ENCODE measurements at regions not wholly inside any gene's neighbourhood (a gene's known extent, or its start where the extent isn't known, plus 50 kb on each side); places are given as distances from the start of the nearest gene placed in this dataset.
"Not testable (repeated sequence)": the region's sequence is repeated elsewhere in the genome, so short reads cannot be mapped to it uniquely, and the experiment has no call there.

DNA sequence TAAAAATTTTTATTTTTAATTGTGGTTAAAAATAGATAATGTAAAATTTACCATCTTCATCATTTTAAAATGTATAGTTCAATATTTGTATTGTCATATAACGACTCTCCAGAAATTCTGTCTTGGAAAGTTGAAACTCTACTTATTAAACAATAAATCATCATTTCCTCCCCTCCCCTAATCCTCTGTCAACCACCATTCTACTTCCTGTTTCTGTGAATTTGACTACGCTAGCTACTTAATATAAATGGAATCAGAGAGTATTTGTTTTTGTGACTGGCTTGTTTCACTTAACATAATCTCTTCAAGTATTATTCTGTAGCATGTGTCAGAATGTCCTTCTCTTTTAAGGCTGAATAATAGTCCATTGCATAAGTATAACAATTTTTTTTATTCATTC is 729.0 kb upstream of the AADAT start:
- FAIRE-seq (no peak), DNase-seq (ENCODE audit: low spot score) (no peak)

DNA sequence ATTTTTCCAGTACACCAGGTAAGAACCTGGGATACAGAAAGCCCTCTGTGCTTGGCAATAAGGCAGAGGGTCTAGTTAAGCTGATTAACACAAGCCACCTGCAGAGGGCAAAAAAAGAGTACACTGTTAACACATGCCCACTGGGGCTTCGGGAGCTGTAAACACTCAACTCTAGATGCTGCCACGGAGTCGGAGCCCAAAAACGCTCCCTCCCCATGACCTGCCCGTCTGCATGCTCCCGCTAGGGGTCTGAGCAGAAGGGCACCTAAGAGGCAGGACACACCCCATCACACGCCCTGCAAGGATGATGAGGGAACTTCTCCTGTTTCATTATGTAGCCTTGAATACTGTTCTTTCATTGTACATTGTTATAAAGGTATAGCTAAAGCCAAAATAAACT is 715.6 kb upstream of the AADAT start:
- FAIRE-seq, result no peak

DNA sequence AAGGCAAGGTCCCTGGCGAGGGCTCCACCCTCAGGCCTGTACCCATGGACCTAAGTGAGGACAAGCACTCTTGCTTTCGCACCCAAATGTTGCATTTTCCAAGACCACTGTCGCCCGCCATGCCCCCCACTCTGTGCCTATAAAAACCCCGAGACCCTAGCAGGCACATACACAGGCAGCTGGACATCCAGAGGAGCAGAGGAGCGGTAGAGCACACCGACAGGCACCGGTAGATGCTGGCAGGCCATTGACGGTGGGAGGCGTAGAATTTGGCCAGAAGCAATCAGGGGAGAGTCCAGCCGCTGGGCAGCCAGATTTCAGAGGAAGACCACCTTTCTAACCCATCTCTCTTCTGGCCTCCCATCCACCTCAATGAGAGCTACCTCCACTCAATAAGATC is 715.2 kb upstream of the AADAT start:
- FAIRE-seq, result no peak
- DNase-seq (ENCODE audit: low spot score), result no peak

More for the DNA sequence above, 715.6 kb upstream of the AADAT start:
- no peak for DNase-seq (ENCODE audit: low spot score)

DNA sequence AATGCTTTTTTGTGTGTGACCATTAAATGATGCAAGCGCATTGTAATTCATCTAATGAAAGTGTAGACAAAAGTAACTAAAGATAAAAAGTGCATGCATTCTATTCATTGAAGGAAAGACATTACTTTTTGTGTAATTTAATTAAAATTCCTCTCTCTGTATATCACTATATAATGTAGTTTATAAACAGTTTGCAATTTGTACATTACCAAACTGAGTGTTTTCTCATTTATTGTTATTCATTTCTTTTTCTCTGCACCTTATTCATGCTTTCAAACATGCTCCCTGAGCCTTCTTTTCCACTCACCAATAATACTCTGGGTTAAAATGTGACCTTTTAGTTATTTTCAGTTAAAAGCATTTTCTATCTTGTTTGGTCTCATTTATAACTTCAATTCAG is 713.7 kb upstream of the AADAT start:
- FAIRE-seq (no peak), DNase-seq (ENCODE audit: low spot score) (no peak)

DNA sequence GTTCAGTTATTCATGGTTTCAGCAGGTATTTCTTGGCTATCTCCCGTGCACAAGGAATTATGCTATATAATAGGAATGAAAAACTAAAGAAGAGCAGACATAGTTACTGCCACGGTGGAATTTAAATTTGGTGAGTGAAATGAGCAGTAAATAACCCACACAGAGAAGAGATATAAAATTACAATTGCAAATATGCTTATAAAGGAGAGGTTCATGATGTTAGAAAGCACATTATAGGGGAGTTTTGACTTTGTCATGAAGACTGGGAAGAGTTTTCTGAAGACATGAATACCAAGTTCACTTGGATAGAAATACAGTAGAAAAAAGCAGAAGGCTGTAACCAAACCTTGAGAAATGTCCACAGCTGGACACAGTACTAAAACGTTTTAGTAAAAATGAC is 712.0 kb upstream of the AADAT start:
- FAIRE-seq, result no peak
- DNase-seq (ENCODE audit: low spot score), result no peak

DNA sequence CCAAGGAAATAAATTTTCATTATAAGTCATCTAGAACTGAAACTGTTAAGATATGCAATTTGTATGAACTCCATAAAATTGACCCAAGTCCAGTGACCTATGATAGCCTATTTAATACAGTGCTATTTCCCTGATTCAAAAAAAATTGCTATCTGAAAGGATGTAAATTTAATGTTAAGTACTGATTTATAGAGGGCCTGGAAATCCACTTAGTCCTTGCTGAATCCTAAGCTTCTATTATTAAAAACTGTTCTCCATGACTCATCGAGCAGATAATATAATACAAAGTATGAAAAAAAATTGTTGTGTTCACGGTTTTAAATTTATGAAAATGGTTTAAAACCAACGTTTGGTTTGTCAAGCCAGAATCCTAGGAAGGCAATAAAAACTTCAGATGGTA is 704.8 kb upstream of the AADAT start:
- FAIRE-seq (no peak), DNase-seq (ENCODE audit: low spot score) (no peak)

DNA sequence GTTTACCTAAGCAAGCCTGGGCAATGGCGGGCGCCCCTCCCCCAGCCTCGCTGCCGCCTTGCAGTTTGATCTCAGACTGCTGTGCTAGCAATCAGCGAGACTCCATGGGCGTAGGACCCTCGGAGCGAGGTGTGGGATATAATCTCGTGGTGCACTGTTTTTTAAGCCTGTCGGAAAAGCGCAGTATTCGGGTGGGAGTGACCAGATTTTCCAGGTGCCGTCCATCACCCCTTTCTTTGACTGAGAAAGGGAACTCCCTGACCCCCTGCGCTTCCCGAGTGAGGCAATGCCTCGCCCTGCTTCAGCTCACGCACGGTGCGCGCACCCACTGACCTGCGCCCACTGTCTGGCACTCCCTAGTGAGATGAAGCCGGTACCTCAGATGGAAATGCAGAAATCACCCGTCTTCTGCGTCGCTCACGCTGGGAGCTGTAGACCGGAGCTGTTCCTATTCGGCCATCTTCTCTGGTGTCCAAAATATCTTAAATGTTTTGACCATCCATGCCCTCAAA is 698.8 kb upstream of the AADAT start:
- FAIRE-seq; DNase-seq (ENCODE audit: low spot score): not testable (repeated sequence)

DNA sequence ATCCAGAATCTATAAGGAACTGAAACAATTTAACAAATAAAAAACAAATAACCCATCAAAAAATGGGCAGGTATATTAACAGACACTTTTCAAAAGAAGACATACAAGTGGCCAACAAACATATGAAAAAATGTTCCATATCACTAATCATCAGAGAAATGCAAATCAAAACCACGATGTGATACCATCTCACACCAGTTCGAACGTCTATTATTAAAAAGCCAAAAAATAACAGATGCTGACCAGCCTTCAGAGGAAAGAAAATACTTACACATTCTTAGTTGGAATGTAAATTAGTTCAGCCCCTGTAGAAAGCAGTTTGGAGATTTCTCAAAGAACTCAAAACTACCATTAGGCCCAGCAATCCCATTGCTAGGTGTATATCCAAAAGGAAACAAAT is 687.9 kb upstream of the AADAT start:
- DNase-seq (ENCODE audit: low spot score), result no peak
- no peak for FAIRE-seq

DNA sequence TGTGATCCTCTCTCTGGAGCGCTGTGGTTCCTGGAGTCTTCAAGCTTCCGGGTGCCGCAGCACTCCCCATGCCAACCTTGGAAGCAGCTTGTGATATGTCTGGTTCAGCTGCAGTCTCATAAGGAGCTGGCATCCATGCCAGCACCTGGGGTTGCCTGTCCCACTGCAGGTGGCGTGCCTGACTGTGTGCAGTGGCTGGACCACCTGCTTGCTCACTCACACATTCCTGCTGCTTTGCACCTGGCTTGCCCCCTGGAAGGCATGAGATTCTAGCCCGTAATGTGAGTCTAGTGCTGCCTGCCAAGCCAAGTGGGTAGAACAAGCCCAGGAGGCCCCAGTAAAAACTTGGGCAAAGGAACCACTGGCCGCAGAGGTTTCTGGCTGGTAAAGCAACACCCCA is 687.2 kb upstream of the AADAT start:
- DNase-seq (ENCODE audit: low spot score), result no peak
- FAIRE-seq, result no peak

DNA sequence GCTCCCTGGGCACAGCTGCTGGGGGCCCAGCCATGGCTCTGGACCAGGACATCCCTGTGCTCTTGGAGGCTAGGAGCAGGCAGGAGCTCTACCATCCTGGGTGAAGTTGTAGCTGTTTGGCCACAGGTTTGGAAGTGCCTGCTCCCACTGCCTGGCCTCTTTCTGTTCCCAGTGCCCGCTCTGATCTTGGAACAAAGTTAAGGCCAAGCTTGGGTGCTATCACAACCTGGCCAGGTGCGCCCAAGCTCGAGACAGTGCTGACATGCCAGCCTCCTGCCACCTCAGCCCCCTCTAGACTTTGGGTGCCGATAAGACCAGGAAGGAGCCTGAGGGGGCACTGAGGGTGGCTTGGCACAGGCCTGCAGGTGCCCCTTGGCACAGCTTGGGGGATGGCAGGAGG is 686.1 kb upstream of the AADAT start:
- FAIRE-seq, result no peak
- DNase-seq (ENCODE audit: low spot score), result no peak

DNA sequence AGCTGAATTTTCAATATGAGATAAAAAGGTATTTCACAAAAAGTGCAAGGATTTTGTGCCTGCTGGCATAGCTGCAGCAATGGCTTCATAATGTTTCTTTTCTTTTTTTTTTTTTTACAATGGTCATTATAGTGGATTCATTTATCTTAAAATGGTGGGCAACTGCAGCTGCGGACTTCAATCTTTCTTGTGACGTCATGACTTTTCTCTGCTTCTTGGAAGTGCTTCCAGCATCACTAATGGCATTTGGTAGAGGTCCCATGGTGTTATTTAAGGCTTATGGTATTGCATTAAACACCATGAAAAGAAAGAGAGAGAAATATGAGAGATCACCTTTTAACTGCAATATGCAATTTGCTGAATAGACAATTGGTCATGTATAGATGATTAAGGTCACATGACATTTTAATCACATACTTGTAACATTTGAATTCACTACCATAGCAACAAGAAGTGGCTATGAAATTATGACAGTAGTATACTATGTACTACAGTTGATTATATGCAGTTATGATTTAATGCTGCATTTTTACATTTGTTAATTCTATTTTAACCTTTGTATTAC is 684.0 kb upstream of the AADAT start:
- no peak for DNase-seq (ENCODE audit: low spot score)
- FAIRE-seq, result no peak

DNA sequence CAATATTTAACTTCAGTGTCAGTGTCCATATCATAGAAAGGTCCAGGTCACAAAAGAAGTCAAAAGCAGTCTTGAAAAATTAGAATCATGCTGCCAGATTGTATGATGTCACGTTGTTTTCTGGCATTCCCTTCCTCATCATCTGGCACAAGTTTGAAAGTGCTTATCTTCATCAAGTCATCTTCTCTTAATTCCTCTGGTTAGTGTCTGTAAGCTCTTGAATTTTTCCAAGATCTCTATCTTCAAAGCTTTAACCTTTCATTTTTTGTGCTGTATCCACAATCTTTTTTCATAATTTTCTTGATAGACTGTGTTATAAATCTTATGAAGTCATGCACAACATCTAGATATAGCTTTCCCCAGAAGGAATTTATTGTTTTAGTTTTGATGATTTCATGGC is 682.7 kb upstream of the AADAT start:
- no peak for DNase-seq (ENCODE audit: low spot score)
- no peak for FAIRE-seq

DNA sequence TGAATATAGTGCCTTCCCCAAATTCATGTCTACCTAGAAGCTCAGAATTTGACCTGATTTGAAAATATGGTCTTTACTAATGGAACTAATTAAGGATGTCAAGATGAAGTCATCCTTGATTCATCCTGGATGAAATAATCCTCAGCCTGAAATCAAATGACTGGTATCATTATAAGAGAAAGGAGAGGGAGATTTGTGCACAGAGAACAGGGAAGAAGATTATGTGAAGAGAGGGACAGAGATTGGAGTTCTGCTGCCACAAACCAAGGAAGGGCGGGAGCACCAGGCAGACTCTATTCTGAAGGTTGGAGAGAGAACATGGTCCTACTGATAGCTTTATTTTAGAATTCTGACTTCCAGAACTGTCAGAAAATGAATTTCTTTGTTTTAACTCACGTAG is 680.9 kb upstream of the AADAT start:
- FAIRE-seq (no peak), DNase-seq (ENCODE audit: low spot score) (no peak)

DNA sequence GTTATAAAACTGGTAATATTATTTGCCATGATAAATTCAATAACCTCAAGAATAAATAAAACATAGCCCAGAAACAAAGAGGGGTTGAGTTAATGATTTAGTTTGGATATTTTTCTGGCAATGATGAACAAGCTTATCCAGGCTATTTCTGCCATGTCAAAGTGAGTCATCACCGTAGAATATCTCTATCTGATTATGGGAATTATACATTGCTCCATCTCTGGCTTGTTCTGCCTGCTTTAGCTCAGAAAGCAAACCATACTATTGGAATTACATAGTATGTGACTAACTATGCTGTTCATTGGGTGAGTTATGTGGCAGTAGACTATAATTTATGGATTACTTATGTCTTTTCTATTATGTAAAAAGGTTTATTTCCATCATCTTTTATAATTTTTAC is 680.1 kb upstream of the AADAT start:
- FAIRE-seq, result peak; percentile 66
- peak; percentile 15 for DNase-seq (ENCODE audit: low spot score)

DNA sequence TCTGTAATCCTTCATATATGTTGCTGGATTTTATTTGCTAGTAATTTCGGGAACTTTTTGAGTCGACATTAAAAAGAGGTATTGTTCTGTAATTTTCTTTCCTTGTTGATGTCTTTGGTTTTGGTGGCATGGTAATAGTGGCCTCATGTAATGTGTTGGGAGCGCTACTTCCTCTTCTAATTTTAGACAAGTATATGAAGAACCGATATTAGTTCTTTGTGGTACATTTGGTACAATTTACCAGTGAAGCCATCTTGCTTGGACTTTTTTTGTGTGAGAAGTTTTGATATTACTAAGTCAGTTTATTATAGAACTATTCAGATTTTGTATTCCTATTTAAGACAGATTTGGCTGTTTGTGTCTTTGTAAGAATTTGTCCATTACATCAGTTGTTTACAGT is 669.2 kb upstream of the AADAT start:
- FAIRE-seq, result no peak
- DNase-seq (ENCODE audit: low spot score), result no peak

DNA sequence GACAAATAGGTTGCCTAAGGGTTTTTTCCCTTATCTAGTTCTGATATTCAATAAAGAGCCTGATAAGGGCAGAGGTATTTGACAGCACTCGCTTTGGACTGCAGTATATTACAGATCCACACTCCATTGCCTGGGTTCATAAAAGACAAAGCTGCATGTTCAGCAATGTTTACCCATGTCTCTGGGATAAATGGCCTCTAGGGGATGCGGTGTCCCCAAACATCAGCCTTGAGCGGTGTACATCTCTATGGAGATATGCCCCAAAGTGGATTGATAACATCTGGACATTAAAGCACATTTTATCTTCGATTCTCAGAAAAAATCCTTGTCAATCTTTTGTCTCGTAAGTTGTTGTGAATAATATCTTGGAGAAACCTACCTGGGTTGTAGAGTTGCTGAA is 660.8 kb upstream of the AADAT start:
- no peak for FAIRE-seq
- no peak for DNase-seq (ENCODE audit: low spot score)

DNA sequence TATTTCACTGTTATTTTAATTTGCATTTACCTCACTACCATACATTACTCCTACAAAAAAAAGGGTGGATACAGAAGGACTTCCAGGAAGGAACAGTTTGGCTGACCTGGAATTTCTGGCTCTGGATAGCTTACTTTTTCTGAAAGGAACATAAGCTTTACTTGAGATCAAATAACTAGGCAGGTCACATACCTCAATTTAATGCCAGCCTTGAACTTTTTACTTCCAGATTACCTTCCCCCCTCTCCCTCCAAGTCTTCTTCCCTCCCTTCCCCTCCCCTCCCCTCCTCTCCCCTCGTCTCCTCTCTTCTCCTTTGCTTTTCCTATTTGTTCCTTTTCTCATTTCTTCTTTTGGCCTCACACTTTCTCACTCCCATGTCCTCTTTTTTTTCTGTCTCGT is 659.2 kb upstream of the AADAT start:
- FAIRE-seq (no peak), DNase-seq (ENCODE audit: low spot score) (no peak)

DNA sequence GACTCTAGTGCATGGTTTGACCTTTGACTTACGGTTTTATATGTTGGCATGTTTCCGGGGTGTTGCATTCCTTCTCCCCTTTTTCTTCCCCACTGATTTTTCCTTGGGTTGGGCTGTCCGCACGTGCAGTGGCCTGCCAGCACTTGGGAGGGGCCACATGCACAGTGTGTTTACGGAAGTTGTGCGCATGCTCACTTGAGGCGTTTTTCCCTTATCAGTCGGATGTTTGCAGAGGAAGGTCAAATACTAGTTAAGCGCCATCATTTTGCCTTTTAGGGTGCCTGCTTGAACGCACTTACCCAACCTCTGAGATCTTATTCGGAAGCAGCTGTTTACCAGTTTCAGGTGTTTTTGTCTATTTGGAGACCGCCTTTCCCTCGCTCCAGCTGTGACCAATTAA is 653.9 kb upstream of the AADAT start:
- FAIRE-seq (no peak), DNase-seq (ENCODE audit: low spot score) (no peak)

DNA sequence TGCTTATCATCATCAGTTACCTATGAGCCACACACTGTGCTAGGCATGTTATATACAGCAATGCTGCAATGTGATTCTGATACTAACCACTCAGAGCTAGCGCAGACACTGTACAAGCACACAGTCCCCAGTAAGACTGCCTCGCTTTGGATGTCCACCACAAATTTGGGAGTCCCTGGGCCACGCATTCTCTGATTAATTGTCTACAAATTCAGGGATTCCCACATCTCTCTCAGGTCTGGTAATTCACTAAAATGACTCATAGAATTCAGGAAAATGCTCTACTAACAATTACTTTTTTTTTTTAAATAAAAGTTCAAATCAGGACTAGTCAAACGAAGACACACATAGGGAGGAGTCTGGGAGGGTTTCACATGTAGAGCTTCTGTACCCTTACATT is 652.1 kb upstream of the AADAT start:
- peak; percentile 46 for DNase-seq (ENCODE audit: low spot score)
- FAIRE-seq, result peak; percentile 34

DNA sequence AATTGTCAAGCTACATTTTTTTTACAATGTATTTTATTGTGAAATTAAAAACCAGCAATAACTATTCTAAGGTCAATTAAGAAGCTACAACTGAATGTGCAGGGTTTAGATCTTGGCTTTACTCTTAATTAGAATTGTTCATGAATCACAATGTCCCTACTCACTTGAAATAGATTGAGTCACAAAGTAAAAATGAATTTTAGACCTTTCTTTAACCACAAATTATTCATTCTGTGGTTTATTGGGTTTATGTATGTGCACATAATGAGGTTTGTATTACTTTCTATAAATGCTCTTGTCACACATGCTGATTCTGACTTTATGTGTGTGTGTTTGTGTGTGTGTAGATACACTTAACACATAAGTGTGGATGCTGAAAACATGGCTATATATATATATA is 647.0 kb upstream of the AADAT start:
- peak; percentile 9 for DNase-seq (ENCODE audit: low spot score)
- FAIRE-seq, result peak; percentile 63

DNA sequence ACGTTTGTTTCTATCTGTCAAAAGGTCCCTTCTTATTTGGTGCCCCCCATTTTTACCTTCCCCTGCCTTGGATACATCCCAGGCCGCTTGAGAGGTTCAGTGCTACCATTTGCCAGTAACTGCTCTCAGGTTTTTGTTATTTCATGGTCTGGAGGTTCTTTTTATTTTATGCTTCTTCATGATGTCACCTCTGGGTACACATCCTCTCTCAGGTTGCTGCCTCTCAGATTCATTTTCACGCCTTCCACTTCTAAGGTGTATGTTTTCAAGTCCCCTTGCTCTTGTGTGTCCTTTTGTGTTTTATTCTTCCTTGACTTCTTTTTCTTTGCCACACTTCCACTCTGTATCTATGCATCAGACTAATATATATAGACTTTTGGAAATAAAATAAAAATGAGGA is 640.1 kb upstream of the AADAT start:
- FAIRE-seq (no peak), DNase-seq (ENCODE audit: low spot score) (no peak)

DNA sequence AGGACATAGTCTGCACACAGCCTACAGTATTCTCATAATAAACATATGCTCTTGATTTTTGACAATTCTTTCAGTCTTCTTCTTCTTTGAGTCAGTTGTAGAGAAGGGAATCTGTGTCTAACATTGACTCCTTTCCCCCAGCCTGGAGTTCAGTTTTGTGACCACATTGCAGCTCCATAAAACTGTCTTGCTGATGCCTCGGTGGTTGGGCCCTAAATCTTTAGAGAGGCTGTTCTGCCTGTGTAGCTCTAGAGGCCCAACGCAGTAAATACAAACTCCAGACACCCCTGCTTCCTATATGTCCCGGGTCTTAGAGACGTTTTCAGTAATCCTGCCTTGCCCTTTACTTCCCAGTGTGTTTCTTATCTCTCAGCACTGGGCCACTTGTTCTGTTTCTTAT is 639.5 kb upstream of the AADAT start:
- DNase-seq (ENCODE audit: low spot score) (no peak), FAIRE-seq (no peak)

DNA sequence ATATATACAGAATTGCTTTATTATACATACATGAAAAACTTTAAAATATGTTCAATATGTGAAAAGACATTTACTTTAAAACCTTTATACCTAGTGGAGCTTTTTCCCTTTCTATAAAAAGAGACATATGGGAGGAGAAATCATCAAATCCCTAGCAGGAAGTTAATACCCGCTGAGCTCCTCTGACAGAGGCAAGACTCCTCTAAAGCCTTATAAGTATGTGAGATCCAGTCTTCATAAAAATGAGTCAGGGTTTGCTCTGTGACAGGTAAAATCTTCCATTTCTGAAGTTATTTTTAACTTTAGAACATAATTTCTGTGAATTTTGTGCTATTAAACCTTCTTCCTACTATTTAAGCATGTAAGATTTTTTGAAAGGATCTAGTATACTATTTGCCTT is 634.4 kb upstream of the AADAT start:
- FAIRE-seq (no peak), DNase-seq (ENCODE audit: low spot score) (no peak)

DNA sequence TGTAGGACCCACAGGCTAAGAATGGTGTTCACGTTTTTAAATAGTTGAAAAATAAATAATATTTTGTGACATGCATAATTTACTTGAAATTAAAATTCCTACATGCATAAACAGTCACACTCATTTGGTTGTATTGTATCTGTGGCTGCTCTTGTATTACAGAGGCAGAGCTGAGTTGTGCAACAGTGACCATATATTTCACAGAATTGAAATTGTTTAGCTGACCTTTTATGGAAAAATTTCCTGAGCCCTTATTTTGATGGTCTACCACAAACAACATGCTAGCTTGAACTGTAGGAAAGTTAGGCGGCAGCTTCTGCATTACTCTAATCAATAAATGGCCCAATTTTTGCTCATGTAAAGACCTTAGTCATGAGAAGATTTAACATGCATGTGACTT is 633.4 kb upstream of the AADAT start:
- FAIRE-seq (no peak), DNase-seq (ENCODE audit: low spot score) (no peak)

Data from RCC 7860 (cell line).